Dendritic cell treated with granulocyte-macrophage colony-stimulating factor and Interleukin-4, amounts not matched to agents 40 ng/mL and 50 ng/mL, for 4 days (primary cell): ENCODE measurements at regions not wholly inside any gene's neighbourhood (a gene's known extent, or its start where the extent isn't known, plus 50 kb on each side); places are given as distances from the start of the nearest gene placed in this dataset.

Source experiments
- H3K27ac Mint-ChIP-seq: one replicate; pipeline ENCODE4 v1.8.0; 2022; ENCODE audit warnings: mild to moderate bottlenecking, mixed read lengths
- H3K27me3 Mint-ChIP-seq: one replicate; pipeline ENCODE4 v1.8.0; 2022; ENCODE audit warnings: mild to moderate bottlenecking, mixed read lengths
- H3K36me3 Mint-ChIP-seq: one replicate; pipeline ENCODE4 v1.8.0; 2022; ENCODE audit warnings: low read depth, mixed read lengths
- H3K4me1 Mint-ChIP-seq: one replicate; pipeline ENCODE4 v1.8.0; 2022; ENCODE audit warnings: low read depth, mixed read lengths
- H3K4me3 Mint-ChIP-seq: one replicate; pipeline ENCODE4 v1.8.0; 2022; ENCODE audit warnings: mild to moderate bottlenecking, moderate library complexity, mixed read lengths
- H3K9me3 Mint-ChIP-seq: one replicate; pipeline ENCODE4 v1.8.0; 2022; ENCODE audit warnings: mixed read lengths
- intact Hi-C: fragments of 100-400 bp; cut with micrococcal nuclease; formaldehyde crosslinking; loops from one replicate; pipeline ENCODE4 v1.15.0; 2022

- Mint-ChIP-seq H3K4me1 (peaks cover 25% of the 10 kb centered on the region), H3K4me3 (no peak overlapping the region), H3K36me3 (no peaks in the 10 kb centered on the region), H3K27ac (no peak overlapping the region), H3K27me3 (peaks cover 76% of the 10 kb centered on the region), H3K9me3 (peaks cover 9% of the 10 kb centered on the region)
- intact Hi-C loops: no loop called here
Observed at GRCh38 chr16:85330694-85331188, 218.5 kb upstream of the CIBAR2 start.

DNA sequence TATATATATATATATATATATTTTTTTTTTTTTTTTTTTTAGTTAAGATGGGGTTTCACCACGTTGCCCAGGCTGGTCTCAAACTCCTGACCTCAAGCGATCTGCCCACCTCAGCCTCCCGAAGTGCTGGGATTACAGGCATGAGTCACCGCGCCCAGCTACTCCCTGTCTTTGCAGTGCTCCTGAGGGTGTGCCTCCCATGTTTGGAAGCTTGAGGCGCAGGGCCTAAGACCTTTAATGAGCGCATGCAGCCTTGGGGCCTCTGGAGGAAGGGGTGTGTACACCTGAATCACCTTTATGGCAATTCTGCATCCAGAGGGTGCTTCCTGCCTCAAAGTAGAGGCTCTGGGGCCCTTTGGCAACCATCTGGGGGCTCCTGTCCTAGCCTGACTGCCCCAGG, 219.4 kb upstream of the CIBAR2 start:
- peaks cover 73% of the 10 kb centered on the region for H3K27me3 Mint-ChIP-seq
- intact Hi-C loops: no loop called here
- peaks cover 3% of the 10 kb centered on the region for H3K9me3 Mint-ChIP-seq
- H3K4me3 Mint-ChIP-seq: no peak overlapping the region
- peaks cover 25% of the 10 kb centered on the region for H3K4me1 Mint-ChIP-seq
- H3K36me3 Mint-ChIP-seq: no peaks in the 10 kb centered on the region
- H3K27ac Mint-ChIP-seq: no peak overlapping the region

GRCh38 chr16:85332175-85332574, 219.9 kb upstream of the CIBAR2 start:
- H3K36me3 Mint-ChIP-seq: no peaks in the 10 kb centered on the region
- intact Hi-C loops: no loop called here
- no peaks in the 10 kb centered on the region for H3K9me3 Mint-ChIP-seq
- peaks cover 25% of the 10 kb centered on the region for H3K4me1 Mint-ChIP-seq
- H3K27ac Mint-ChIP-seq: no peak overlapping the region
- no peak overlapping the region for H3K4me3 Mint-ChIP-seq
- peaks cover 68% of the 10 kb centered on the region for H3K27me3 Mint-ChIP-seq

- Mint-ChIP-seq H3K9me3 (no peaks in the 10 kb centered on the region), H3K4me1 (peaks cover 20% of the 10 kb centered on the region), H3K27me3 (peaks cover 57% of the 10 kb centered on the region), H3K4me3 (no peak overlapping the region), H3K27ac (no peak overlapping the region), H3K36me3 (no peaks in the 10 kb centered on the region)
- intact Hi-C loops: no loop called here
Observed at GRCh38 chr16:85333337-85333736, 221.1 kb upstream of the CIBAR2 start.

- peaks cover 16% of the 10 kb centered on the region for H3K4me1 Mint-ChIP-seq
- H3K4me3 Mint-ChIP-seq: no peak overlapping the region
- H3K9me3 Mint-ChIP-seq: no peaks in the 10 kb centered on the region
- H3K36me3 Mint-ChIP-seq: no peaks in the 10 kb centered on the region
- intact Hi-C loops: no loop called here
- H3K27ac Mint-ChIP-seq: no peak overlapping the region
- H3K27me3 Mint-ChIP-seq: peaks cover 52% of the 10 kb centered on the region
Observed at GRCh38 chr16:85333744-85334640, 221.7 kb upstream of the CIBAR2 start.

DNA sequence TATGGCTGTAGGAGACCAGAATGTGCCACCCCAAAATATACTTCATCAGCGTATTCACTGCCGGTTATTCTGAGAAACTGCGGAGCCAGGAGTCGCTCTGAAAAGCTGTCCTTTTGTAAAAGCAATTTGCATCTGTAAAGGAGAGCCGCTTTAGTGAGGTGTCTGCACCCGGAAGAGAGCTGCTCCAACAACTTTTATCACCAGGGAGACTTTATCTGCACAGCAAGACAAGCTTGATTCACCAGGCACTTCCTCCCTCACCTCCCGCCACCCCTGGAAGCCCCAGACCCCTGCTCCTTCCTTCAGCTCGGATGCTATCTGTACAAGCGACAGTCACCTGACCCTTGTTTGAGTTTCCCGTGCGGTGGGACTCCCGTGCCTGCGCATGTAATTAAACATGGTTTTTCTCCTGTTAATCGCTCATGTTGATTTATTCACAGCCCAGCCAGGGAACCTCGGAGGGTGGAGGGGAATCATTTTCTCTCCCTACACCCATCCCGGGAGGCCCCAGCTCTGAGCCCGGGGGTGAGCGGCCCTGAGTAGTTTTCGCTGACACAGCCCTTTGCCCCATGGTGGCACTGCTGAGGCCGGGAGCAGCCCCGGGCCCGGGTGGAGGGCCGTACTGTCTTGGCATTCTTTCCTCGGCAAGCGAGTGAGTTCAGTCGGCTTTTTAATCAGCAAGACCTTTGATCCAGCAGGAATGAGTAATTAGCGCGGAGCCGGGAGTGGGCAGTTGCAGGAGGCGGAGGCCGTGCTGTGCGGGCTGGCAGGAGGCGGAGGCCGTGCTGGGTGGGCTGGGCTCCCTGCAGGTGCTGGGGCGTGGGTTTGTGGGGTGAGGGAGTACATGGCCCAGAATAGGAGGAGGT, 222.7 kb upstream of the CIBAR2 start:
- H3K9me3 Mint-ChIP-seq: no peaks in the 10 kb centered on the region
- H3K27me3 Mint-ChIP-seq: peaks cover 43% of the 10 kb centered on the region
- intact Hi-C loops: no loop called here
- peaks cover 15% of the 10 kb centered on the region for H3K4me1 Mint-ChIP-seq
- H3K27ac Mint-ChIP-seq: peak overlapping the region; percentile 55
- peak overlapping the region; percentile 41 for H3K4me3 Mint-ChIP-seq
- H3K36me3 Mint-ChIP-seq: no peaks in the 10 kb centered on the region

DNA sequence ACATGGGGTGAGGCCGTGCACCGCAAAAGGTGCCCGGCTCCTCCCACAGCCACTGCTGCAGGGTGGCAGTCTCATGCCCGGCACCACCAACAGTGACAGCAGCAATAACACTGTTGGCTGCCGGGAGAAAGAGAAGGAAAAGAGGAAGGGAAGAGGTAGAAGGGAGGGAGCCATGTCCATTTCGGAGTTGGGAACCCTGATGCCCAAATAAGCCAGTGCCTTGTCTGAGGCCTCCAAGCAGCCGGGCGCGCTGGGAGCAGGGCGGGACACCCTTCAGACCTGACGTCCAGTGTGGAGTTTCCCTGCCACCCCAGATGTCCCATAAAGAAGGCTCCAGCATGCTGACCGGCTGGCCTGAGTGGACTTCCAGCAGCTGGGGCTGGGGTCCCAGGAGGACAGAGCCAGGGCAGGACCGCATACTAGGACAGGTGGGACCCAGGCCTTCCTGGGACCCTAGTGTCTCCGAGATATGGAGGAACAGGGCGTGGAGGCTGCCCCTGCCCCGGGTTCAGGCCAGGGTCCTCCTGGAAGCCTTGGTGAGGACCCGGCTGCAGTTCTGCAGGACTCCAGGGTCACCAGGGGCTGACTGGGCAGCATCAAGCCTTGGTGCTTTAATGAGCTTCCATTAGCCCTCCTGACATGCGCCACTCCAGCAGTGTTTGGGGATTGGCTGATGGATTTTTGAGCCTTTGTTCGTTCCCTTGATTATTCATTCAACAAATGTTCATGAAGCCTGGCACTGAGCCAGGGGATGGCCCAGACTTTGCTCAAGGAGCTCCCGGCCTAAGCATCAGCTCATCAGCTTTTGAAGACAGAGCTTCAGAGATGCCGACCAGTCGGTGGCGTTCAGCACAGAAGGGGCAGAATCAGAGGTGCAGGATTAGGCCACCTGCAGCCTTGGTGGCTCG, 223.6 kb upstream of the CIBAR2 start:
- H3K27ac Mint-ChIP-seq: no peak overlapping the region
- H3K27me3 Mint-ChIP-seq: peaks cover 35% of the 10 kb centered on the region
- peaks cover 10% of the 10 kb centered on the region for H3K4me1 Mint-ChIP-seq
- no peak overlapping the region for H3K4me3 Mint-ChIP-seq
- no peaks in the 10 kb centered on the region for H3K9me3 Mint-ChIP-seq
- intact Hi-C loops: no loop called here
- no peaks in the 10 kb centered on the region for H3K36me3 Mint-ChIP-seq

GRCh38 chr16:85337910-85338637, 225.8 kb upstream of the CIBAR2 start:
- no peak overlapping the region for H3K27ac Mint-ChIP-seq
- intact Hi-C loops: no loop called here
- no peaks in the 10 kb centered on the region for H3K9me3 Mint-ChIP-seq
- no peaks in the 10 kb centered on the region for H3K36me3 Mint-ChIP-seq
- peaks cover 10% of the 10 kb centered on the region for H3K4me1 Mint-ChIP-seq
- H3K27me3 Mint-ChIP-seq: peaks cover 28% of the 10 kb centered on the region
- H3K4me3 Mint-ChIP-seq: no peak overlapping the region

DNA sequence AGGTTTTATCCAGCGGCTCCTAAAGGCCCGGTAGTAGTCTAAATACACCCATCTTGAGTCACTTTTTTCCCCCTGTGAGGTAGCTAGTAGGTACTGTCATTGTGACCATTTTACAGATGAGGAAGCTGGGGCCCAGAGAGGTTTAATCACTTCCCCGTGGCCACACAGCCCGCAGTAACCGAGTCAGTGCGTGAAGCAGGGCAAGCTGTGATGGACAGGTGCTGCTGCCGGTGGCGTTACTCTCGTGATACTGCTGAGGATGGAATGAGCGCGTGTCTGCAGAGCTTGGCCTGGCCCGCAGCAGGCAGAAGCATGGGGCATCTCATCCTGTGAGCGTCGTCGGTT, 226.3 kb upstream of the CIBAR2 start:
- Mint-ChIP-seq H3K27ac (no peak overlapping the region), H3K27me3 (peaks cover 25% of the 10 kb centered on the region), H3K4me1 (peaks cover 10% of the 10 kb centered on the region), H3K36me3 (no peaks in the 10 kb centered on the region), H3K9me3 (no peaks in the 10 kb centered on the region), H3K4me3 (no peak overlapping the region)
- intact Hi-C loops: no loop called here

GRCh38 chr16:85338989-85339685, 226.9 kb upstream of the CIBAR2 start:
- peaks cover 22% of the 10 kb centered on the region for H3K27me3 Mint-ChIP-seq
- intact Hi-C loops: no loop called here
- H3K27ac Mint-ChIP-seq: no peak overlapping the region
- H3K4me1 Mint-ChIP-seq: peaks cover 10% of the 10 kb centered on the region
- H3K36me3 Mint-ChIP-seq: no peaks in the 10 kb centered on the region
- H3K4me3 Mint-ChIP-seq: no peak overlapping the region
- H3K9me3 Mint-ChIP-seq: no peaks in the 10 kb centered on the region

DNA sequence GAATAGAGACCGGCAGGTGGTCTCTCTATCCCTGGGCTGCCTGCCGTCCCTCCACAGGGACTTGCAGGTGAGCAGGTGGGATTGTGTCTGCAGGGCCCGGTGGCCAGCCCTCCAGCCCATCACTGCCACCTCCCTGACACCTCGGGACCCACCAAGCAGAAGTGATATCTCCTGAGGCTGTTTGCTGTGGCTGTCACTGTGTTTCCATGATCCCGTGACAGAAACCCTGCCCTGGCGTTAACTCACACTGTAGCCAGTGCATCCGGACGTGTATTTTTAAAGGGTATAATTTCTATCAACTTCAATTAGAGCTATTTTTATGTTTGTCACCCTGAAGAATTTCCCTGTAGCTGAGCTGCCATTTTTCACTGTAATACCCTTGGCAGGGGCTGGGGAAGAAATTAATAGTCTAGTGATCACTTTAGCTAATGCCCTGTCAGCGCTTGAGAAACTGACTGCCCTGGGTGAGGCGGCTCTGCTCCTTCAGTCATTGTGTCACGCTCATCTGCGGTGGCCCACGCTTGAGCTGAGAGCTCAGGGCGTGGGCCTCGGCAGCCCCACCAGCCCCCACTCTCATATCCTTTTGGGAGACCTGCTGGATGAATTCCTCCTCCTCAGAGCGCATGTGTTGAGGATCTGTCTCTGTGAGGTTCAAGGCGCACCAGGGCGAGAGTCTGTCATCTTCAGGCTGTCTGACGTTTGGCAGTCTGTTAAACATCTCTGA, 229.9 kb upstream of the CIBAR2 start:
- H3K4me3 Mint-ChIP-seq: no peak overlapping the region

GRCh38 chr16:85344502-85345128, 232.3 kb upstream of the CIBAR2 start:
- intact Hi-C loops: no loop called here
- no peaks in the 10 kb centered on the region for H3K4me1 Mint-ChIP-seq
- no peak overlapping the region for H3K27ac Mint-ChIP-seq

More for the DNA sequence above, 229.9 kb upstream of the CIBAR2 start:
- Mint-ChIP-seq H3K36me3 (no peaks in the 10 kb centered on the region), H3K9me3 (peaks cover 6% of the 10 kb centered on the region), H3K4me1 (no peaks in the 10 kb centered on the region), H3K27ac (no peak overlapping the region), H3K27me3 (peaks cover 6% of the 10 kb centered on the region)
- intact Hi-C loops: no loop called here

More at GRCh38 chr16:85344502-85345128, 232.3 kb upstream of the CIBAR2 start:
- Mint-ChIP-seq H3K4me3 (no peak overlapping the region), H3K27me3 (peaks cover 4% of the 10 kb centered on the region), H3K9me3 (peaks cover 6% of the 10 kb centered on the region), H3K36me3 (no peaks in the 10 kb centered on the region)
